ENCODE measurements at regions not wholly inside any gene's neighbourhood (a gene's known extent, or its start where the extent isn't known, plus 50 kb on each side); places are given as distances from the start of the nearest gene placed in this dataset.

GRCh38 chr4:136342666-136343065 is 1189.6 kb downstream of the PCDH18 start:
- no peak for DNase-seq

- no peak for DNase-seq
These were observed 1195.1 kb downstream of the PCDH18 start for GRCh38 chr4:136337216-136337615.

GRCh38 chr4:136336479-136336878 is 1195.8 kb downstream of the PCDH18 start:
- no peak for DNase-seq

GRCh38 chr4:136329042-136329662 is 1203.1 kb downstream of the PCDH18 start:
- DNase-seq = no peak

- no peak for DNase-seq
These were observed 1204.2 kb downstream of the PCDH18 start for GRCh38 chr4:136328131-136328530.

- no peak for DNase-seq
These were observed 1211.9 kb downstream of the PCDH18 start for GRCh38 chr4:136320465-136320813.

- no peak for DNase-seq
These were observed 1212.4 kb downstream of the PCDH18 start for GRCh38 chr4:136319789-136320464.

- no peak for DNase-seq
These were observed 1215.3 kb downstream of the PCDH18 start for GRCh38 chr4:136316961-136317360.

GRCh38 chr4:136314686-136315085 is 1217.6 kb downstream of the PCDH18 start:
- no peak for DNase-seq

- DNase-seq = no peak
These were observed 1220.5 kb downstream of the PCDH18 start for GRCh38 chr4:136311774-136312173.

GRCh38 chr4:136307765-136308164 is 1224.5 kb downstream of the PCDH18 start:
- no peak for DNase-seq

- no peak for DNase-seq
These were observed 1225.9 kb downstream of the PCDH18 start for GRCh38 chr4:136306361-136306760.

- DNase-seq = no peak
These were observed 1229.7 kb downstream of the PCDH18 start for GRCh38 chr4:136302566-136302965.

GRCh38 chr4:136301749-136302495 is 1230.4 kb downstream of the PCDH18 start:
- no peak for DNase-seq

- DNase-seq = no peak
These were observed 1248.3 kb downstream of the PCDH18 start for GRCh38 chr4:136283977-136284376.

GRCh38 chr4:136281889-136282288 is 1250.4 kb downstream of the PCDH18 start:
- no peak for DNase-seq

- no peak for DNase-seq
These were observed 1251.0 kb downstream of the PCDH18 start for GRCh38 chr4:136281307-136281706.

GRCh38 chr4:136277741-136278140 is 1254.6 kb downstream of the PCDH18 start:
- no peak for DNase-seq

GRCh38 chr4:136246876-136247275 is 1285.4 kb downstream of the PCDH18 start:
- peak; percentile 50 for DNase-seq

GRCh38 chr4:136241221-136241986 is 1290.9 kb downstream of the PCDH18 start:
- no peak for DNase-seq

- no peak for DNase-seq
These were observed 1305.0 kb downstream of the PCDH18 start for GRCh38 chr4:136227315-136227714.

GRCh38 chr4:136219592-136220125 is 1312.6 kb downstream of the PCDH18 start:
- no peak for DNase-seq

GRCh38 chr4:136203199-136203598 is 1329.1 kb downstream of the PCDH18 start:
- no peak for DNase-seq
